H9 (cell line): ENCODE measurements at regions not wholly inside any gene's neighbourhood (a gene's known extent, or its start where the extent isn't known, plus 50 kb on each side); places are given as distances from the start of the nearest gene placed in this dataset.
A peak's percentile ranks its signal among the peaks of the same experiment; 100 is the strongest.

Source experiments
- DNase-seq: peaks from one replicate; pipeline ENCODE4 v3.0.0-alpha.2; 2017
- H2AFZ ChIP-seq: one replicate; pipeline ENCODE4 v1.6.1; 2013; ENCODE audit warnings: mild to moderate bottlenecking, low read length, control low read depth, moderate library complexity
- H2AK5ac ChIP-seq: 2 replicates; pipeline ENCODE4 v1.6.1; 2013; ENCODE audit warnings: low read length, control low read depth, mixed read lengths; ENCODE audit not compliant: insufficient read length
- H2BK120ac ChIP-seq: one replicate; pipeline ENCODE4 v1.6.1; 2013; ENCODE audit warnings: low read depth, mild to moderate bottlenecking, low read length, control low read depth, inconsistent platforms; ENCODE audit not compliant: poor library complexity, severe bottlenecking
- H2BK12ac ChIP-seq: 2 replicates; pipeline ENCODE4 v1.6.1; 2013; ENCODE audit warnings: low read length, control low read depth, mixed read lengths, low read depth; ENCODE audit not compliant: insufficient read length
- H2BK15ac ChIP-seq: 2 replicates; pipeline ENCODE4 v1.6.1; 2013; ENCODE audit warnings: low read depth, low read length, control low read depth
- H2BK20ac ChIP-seq: one replicate; pipeline ENCODE4 v1.6.1; 2013; ENCODE audit warnings: low read depth, mild to moderate bottlenecking, low read length, control low read depth, inconsistent platforms; ENCODE audit not compliant: poor library complexity, severe bottlenecking
- H2BK5ac ChIP-seq: 2 replicates; pipeline ENCODE4 v1.6.1; 2013; ENCODE audit warnings: low read length, control low read depth, mixed read lengths; ENCODE audit not compliant: insufficient read length
- H3K14ac ChIP-seq: 2 replicates; pipeline ENCODE4 v1.6.1; 2013; ENCODE audit warnings: low read length, control low read depth; ENCODE audit not compliant: insufficient read depth
- H3K18ac ChIP-seq: 2 replicates; pipeline ENCODE4 v1.6.1; 2013; ENCODE audit warnings: low read depth, mild to moderate bottlenecking, mixed read lengths, low read length, control low read depth; ENCODE audit not compliant: insufficient read length
- H3K23ac ChIP-seq: 2 replicates; pipeline ENCODE4 v1.6.1; 2013; ENCODE audit warnings: low read length, control low read depth, mixed read lengths, low read depth; ENCODE audit not compliant: insufficient read length
- H3K23me2 ChIP-seq: 2 replicates; pipeline ENCODE4 v1.6.1; 2013; ENCODE audit warnings: low read depth, mild to moderate bottlenecking, mixed read lengths, low read length, control low read depth; ENCODE audit not compliant: insufficient read length, poor library complexity, severe bottlenecking
- H3K27ac ChIP-seq: 2 replicates; pipeline ENCODE4 v1.5.1; 2013; ENCODE audit warnings: low read length, control low read depth, mixed read lengths, low read depth; ENCODE audit not compliant: insufficient read length
- H3K27me3 ChIP-seq: 2 replicates; pipeline ENCODE4 v1.6.1; 2013; ENCODE audit warnings: low read length, control low read depth, inconsistent platforms; ENCODE audit not compliant: insufficient read depth
- H3K4ac ChIP-seq: 2 replicates; pipeline ENCODE4 v1.6.1; 2013; ENCODE audit warnings: low read depth, mild to moderate bottlenecking, control low read depth, inconsistent platforms, low read length, moderate library complexity
- H3K4me1 ChIP-seq: 2 replicates; pipeline ENCODE4 v1.6.1; 2013; ENCODE audit warnings: low read length, control low read depth, inconsistent platforms; ENCODE audit not compliant: insufficient read depth
- H3K4me2 ChIP-seq: 2 replicates; pipeline ENCODE4 v1.6.1; 2013; ENCODE audit warnings: low read length, control low read depth, mixed read lengths; ENCODE audit not compliant: insufficient read length, insufficient read depth
- H3K56ac ChIP-seq: 2 replicates; pipeline ENCODE4 v1.6.1; 2013; ENCODE audit warnings: low read depth, mild to moderate bottlenecking, mixed read lengths, low read length, control low read depth; ENCODE audit not compliant: insufficient read length
- H3K79me1 ChIP-seq: 2 replicates; pipeline ENCODE4 v1.6.1; 2013; ENCODE audit warnings: low read depth, mild to moderate bottlenecking, moderate library complexity, low read length, control low read depth, inconsistent platforms; ENCODE audit not compliant: insufficient read depth, poor library complexity, severe bottlenecking
- H3K79me2 ChIP-seq: 2 replicates; pipeline ENCODE4 v1.6.1; 2013; ENCODE audit warnings: low read length, control low read depth, inconsistent platforms; ENCODE audit not compliant: insufficient read depth
- H3K9ac ChIP-seq: 2 replicates; pipeline ENCODE4 v1.6.1; 2013; ENCODE audit warnings: low read length, control low read depth, mixed read lengths; ENCODE audit not compliant: insufficient read length; ENCODE audit errors: extremely low read depth
- H3K9me3 ChIP-seq: one replicate; pipeline ENCODE4 v1.6.1; 2013; ENCODE audit warnings: low read depth, low read length, inconsistent platforms; ENCODE audit not compliant: control insufficient read depth
- H3T11ph ChIP-seq: one replicate; pipeline ENCODE4 v1.6.1; 2013; ENCODE audit warnings: mild to moderate bottlenecking, low read length, control low read depth, inconsistent platforms
- H4K20me1 ChIP-seq: one replicate; pipeline ENCODE4 v1.6.1; 2013; ENCODE audit not compliant: control insufficient read depth, insufficient read length, insufficient read depth
- H4K5ac ChIP-seq: 2 replicates; pipeline ENCODE4 v1.6.1; 2013; ENCODE audit warnings: low read depth, mild to moderate bottlenecking, mixed read lengths, low read length, control low read depth; ENCODE audit not compliant: insufficient read length
- H4K8ac ChIP-seq: replicated peaks from 2 replicates; pipeline ENCODE4 v1.6.1; 2013; ENCODE audit warnings: low read length, control low read depth, mixed read lengths, low read depth; ENCODE audit not compliant: insufficient read length
- H4K91ac ChIP-seq: 2 replicates; pipeline ENCODE4 v1.6.1; 2013; ENCODE audit warnings: low read depth, mild to moderate bottlenecking, moderate library complexity, mixed read lengths, low read length, control low read depth; ENCODE audit not compliant: insufficient read length
- H3K27ac Mint-ChIP-seq, 3 experiments: 2 replicates in 2 of 3; 3 replicates in 1 of 3; pipeline ENCODE4 v1.8.0; 2020 to 2021; ENCODE audit warnings: mixed read lengths in 3 of 3, mild to moderate bottlenecking in 1 of 3, moderate library complexity in 1 of 3
- H3K27me3 Mint-ChIP-seq: 2 replicates; pipeline ENCODE4 v1.8.0; 2021; ENCODE audit warnings: low read depth, mild to moderate bottlenecking, moderate library complexity, mixed read lengths
- H3K36me3 Mint-ChIP-seq, 3 experiments: 2 replicates in 2 of 3; 3 replicates in 1 of 3; pipeline ENCODE4 v1.8.0; 2020 to 2021; ENCODE audit warnings: low read depth in 3 of 3, mixed read lengths in 3 of 3; ENCODE audit not compliant: insufficient read depth in 1 of 3
- H3K4me1 Mint-ChIP-seq, 2 experiments: 2 replicates each; pipeline ENCODE4 v1.8.0; 2020; ENCODE audit warnings: mixed read lengths in 2 of 2
- H3K4me3 Mint-ChIP-seq, 2 experiments: 2 replicates in 1 of 2; 3 replicates in 1 of 2; pipeline ENCODE4 v1.8.0; 2020 to 2021; ENCODE audit warnings: mild to moderate bottlenecking in 2 of 2, mixed read lengths in 2 of 2, moderate library complexity in 1 of 2
- H3K9me3 Mint-ChIP-seq, 2 experiments: 2 replicates in 1 of 2; 3 replicates in 1 of 2; pipeline ENCODE4 v1.8.0; 2020; ENCODE audit warnings: mild to moderate bottlenecking in 2 of 2, mixed read lengths in 2 of 2, moderate library complexity in 1 of 2
- CTCF ChIP-seq: fragments of 200-600 bp; sonication (generic); conservative IDR thresholded peaks from 3 replicates; pipeline ENCODE4 v1.8.0; 2021; ENCODE audit warnings: antibody characterized with exemption, mild to moderate bottlenecking
- whole genome bisulfite sequencing: extraction: QIAGEN DNeasy Blood & Tissue Kit; methylation state at CpG from one replicate; pipeline ENCODE4 v1.1.7; 2013; ENCODE audit warnings: missing lambda C conversion rate, low lambda C conversion rate, mixed read lengths; ENCODE audit not compliant: insufficient read length; ENCODE audit errors: extremely low coverage; 5-methylcytosine and 5-hydroxymethylcytosine counted together

- H2AK5ac ChIP-seq, result no peak overlapping the region
These were observed 105.0 kb downstream of the SHANK2 start for GRCh38 chr11:71147331-71147730.

More at GRCh38 chr11:71147331-71147730, 105.0 kb downstream of the SHANK2 start:
- no peaks in the 10 kb centered on the region; a peak in 1 of 5 replicates for H3K9me3 Mint-ChIP-seq
- Histone ChIP-seq H3K4me1 (no peaks in the 10 kb centered on the region), H3K79me2 (no peaks in the 10 kb centered on the region), H2AFZ (no peak overlapping the region), H4K5ac (no peak overlapping the region), H3K56ac (no peak overlapping the region), H3K4ac (no peak overlapping the region), H3K9me3 (no peaks in the 10 kb centered on the region), H3K23me2 (no peaks in the 10 kb centered on the region), H3T11ph (no peak overlapping the region), H3K18ac (no peak overlapping the region), H3K23ac (no peak overlapping the region), H2BK5ac (no peak overlapping the region), H2BK20ac (no peak overlapping the region), H2BK15ac (no peak overlapping the region), H3K27me3 (no peaks in the 10 kb centered on the region), H3K14ac (no peak overlapping the region), H3K9ac (no peak overlapping the region), H3K79me1 (no peaks in the 10 kb centered on the region), H4K91ac (no peak overlapping the region), H2BK120ac (no peak overlapping the region), H4K20me1 (no peaks in the 10 kb centered on the region), H4K8ac (no peak overlapping the region), H3K4me2 (no peak overlapping the region), H2BK12ac (no peak overlapping the region), H3K27ac (no peak overlapping the region)
- no peak overlapping the region for H3K4me3 Mint-ChIP-seq
- H3K27ac Mint-ChIP-seq, result peak overlapping the region; percentile 17 to 82 (median 62); a peak in 4 of 7 replicates
- H3K4me1 Mint-ChIP-seq, result peaks cover 7 to 16% of the 10 kb centered on the region in 2 experiments
- H3K36me3 Mint-ChIP-seq, result peaks cover 4 to 13% (median 9%) of the 10 kb centered on the region in 3 experiments; a peak in 6 of 7 replicates
- TF ChIP-seq CTCF, result no peak
- DNase-seq, result no peak
- H3K27me3 Mint-ChIP-seq, result peaks cover 3% of the 10 kb centered on the region; the same call in 1 of the 2 replicates
- WGBS, result no CpG with 5 or more reads among the region's 14 CpGs
